Common myeloid progenitor, CD34-positive (primary cell): ENCODE measurements at regions not wholly inside any gene's neighbourhood (a gene's known extent, or its start where the extent isn't known, plus 50 kb on each side); places are given as distances from the start of the nearest gene placed in this dataset.

Source experiments
- CTCF ChIA-PET: fragments of 350-600 bp; sonication (Branson Sonifier 250); formaldehyde crosslinking; loops from one replicate; lab custom pipeline; 2021; ENCODE audit warnings: antibody characterized with exemption; lab: Charles Lee
- POLR2A ChIA-PET: fragments of 350-600 bp; sonication (Branson Sonifier 250); formaldehyde crosslinking; loops from one replicate; lab custom pipeline; 2021; ENCODE audit warnings: antibody characterized with exemption; lab: Charles Lee
- DNase-seq, 3 donors: peaks; one replicate each; pipeline versions ENCODE4 v3.0.0 to v3.0.0-alpha.2; 2013
- H3K27ac ChIP-seq, 2 experiments: 1 replicate in 1 of 2; 2 replicates in 1 of 2; pipeline ENCODE4 v1.7.0; 2013; ENCODE audit warnings: inconsistent platforms in 2 of 2, low read length in 2 of 2, mild to moderate bottlenecking in 2 of 2, low read depth in 1 of 2, moderate library complexity in 1 of 2; ENCODE audit not compliant: severe bottlenecking in 2 of 2, insufficient read depth in 1 of 2, poor library complexity in 1 of 2
- H3K27me3 ChIP-seq, 5 experiments: replicated peaks in 2 of 5; 1 replicate in 3 of 5; 2 replicates in 2 of 5; pipeline versions ENCODE4 v1.6.1 to v1.7.0; 2013; ENCODE audit warnings: low read length in 4 of 5, mild to moderate bottlenecking in 2 of 5, moderate library complexity in 2 of 5, inconsistent platforms in 1 of 5; ENCODE audit not compliant: insufficient read depth in 5 of 5, control insufficient read depth in 4 of 5
- H3K36me3 ChIP-seq, 4 experiments: 1 replicate in 2 of 4; 2 replicates in 2 of 4; pipeline versions ENCODE4 v1.6.1 to v1.7.0; 2013; ENCODE audit warnings: low read length in 3 of 4, control low read depth in 1 of 4, mild to moderate bottlenecking in 1 of 4; ENCODE audit not compliant: control insufficient read depth in 4 of 4, insufficient read depth in 4 of 4
- H3K4me1 ChIP-seq, 4 experiments: 1 replicate in 3 of 4; 2 replicates in 1 of 4; pipeline versions ENCODE4 v1.6.1 to v1.7.1; 2013; ENCODE audit warnings: low read length in 3 of 4, mild to moderate bottlenecking in 3 of 4, control low read depth in 1 of 4, inconsistent platforms in 1 of 4, moderate library complexity in 1 of 4; ENCODE audit not compliant: control insufficient read depth in 4 of 4, insufficient read depth in 4 of 4; ENCODE audit errors: control extremely low read depth in 1 of 4
- H3K4me3 ChIP-seq, 7 experiments: 1 replicate in 4 of 7; 2 replicates in 3 of 7; pipeline versions ENCODE4 v1.5.1 to v1.7.0; 2013; ENCODE audit warnings: mild to moderate bottlenecking in 7 of 7, low read length in 6 of 7, moderate library complexity in 6 of 7, inconsistent platforms in 2 of 7, low read depth in 2 of 7, control low read depth in 1 of 7; ENCODE audit not compliant: insufficient read depth in 4 of 7, control insufficient read depth in 1 of 7; ENCODE audit errors: extremely low read depth in 1 of 7
- H3K9me3 ChIP-seq, 5 experiments: 1 replicate in 4 of 5; 2 replicates in 1 of 5; pipeline versions ENCODE4 v1.6.1 to v1.7.1; 2013; ENCODE audit warnings: low read length in 4 of 5, mild to moderate bottlenecking in 2 of 5, inconsistent platforms in 1 of 5, low read depth in 1 of 5, moderate library complexity in 1 of 5; ENCODE audit not compliant: control insufficient read depth in 4 of 5, insufficient read depth in 2 of 5; ENCODE audit errors: control extremely low read depth in 1 of 5
- WGBS: methylation state at CpG from one replicate; pipeline ENCODE4 v1.1.5; 2013; ENCODE audit not compliant: insufficient coverage; 5-methylcytosine and 5-hydroxymethylcytosine counted together

DNA sequence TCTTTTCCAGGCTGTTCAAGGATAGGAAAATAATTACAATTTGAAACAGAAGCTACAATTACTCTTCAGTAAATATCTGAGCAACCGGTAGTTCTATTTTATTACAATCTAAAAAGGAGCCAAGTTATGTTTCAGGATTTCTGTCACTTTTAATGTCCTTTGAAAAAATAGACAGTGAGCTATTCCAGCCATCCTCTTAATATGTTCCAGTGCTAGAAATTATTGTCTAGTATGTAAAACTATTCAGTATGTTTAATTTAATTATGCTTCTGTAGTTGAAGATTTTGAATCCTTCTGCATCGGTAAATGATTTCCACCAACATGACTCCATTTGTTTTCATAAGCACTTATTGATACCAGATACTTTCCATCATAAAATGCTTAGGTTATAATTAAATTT, 129.6 kb upstream of the SEMA3D start:
- no peaks in the 10 kb centered on the region for H3K27me3 ChIP-seq
- POLR2A ChIA-PET: no interaction called here
- no peaks in the 10 kb centered on the region for H3K9me3 ChIP-seq
- WGBS: no CpG with 5 or more reads among the region's 2 CpGs
- H3K4me1 ChIP-seq: no peaks in the 10 kb centered on the region
- no peak overlapping the region for H3K4me3 ChIP-seq
- H3K36me3 ChIP-seq: no peaks in the 10 kb centered on the region
- CTCF ChIA-PET: no interaction called here
- DNase-seq: no peak
- H3K27ac ChIP-seq: no peak overlapping the region

DNA sequence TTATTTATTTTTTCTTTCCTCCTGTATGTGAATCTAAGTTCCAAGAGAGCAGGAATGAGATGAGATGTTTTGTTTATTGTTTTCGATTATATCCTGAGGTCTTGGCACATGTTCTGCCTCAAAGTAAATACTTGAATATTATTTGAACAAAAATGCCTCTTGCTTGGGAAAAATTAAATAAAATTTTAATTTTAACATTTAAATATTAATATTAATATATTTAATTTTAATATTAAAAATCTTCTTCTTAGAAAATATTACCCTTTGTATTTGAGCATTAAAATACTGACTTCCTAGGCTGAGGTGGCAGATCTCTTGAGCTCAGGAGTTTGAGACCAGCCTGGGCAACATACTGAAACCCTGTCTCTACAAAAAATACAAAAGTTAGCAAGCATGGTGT, 123.4 kb upstream of the SEMA3D start:
- Histone ChIP-seq H3K27me3 (no peaks in the 10 kb centered on the region), H3K4me1 (no peaks in the 10 kb centered on the region), H3K4me3 (no peak overlapping the region), H3K36me3 (no peaks in the 10 kb centered on the region), H3K9me3 (no peaks in the 10 kb centered on the region), H3K27ac (no peak overlapping the region)
- POLR2A ChIA-PET: no interaction called here
- CTCF ChIA-PET: no interaction called here
- no CpG with 5 or more reads among the region's 1 CpG for WGBS
- DNase-seq: no peak

DNA sequence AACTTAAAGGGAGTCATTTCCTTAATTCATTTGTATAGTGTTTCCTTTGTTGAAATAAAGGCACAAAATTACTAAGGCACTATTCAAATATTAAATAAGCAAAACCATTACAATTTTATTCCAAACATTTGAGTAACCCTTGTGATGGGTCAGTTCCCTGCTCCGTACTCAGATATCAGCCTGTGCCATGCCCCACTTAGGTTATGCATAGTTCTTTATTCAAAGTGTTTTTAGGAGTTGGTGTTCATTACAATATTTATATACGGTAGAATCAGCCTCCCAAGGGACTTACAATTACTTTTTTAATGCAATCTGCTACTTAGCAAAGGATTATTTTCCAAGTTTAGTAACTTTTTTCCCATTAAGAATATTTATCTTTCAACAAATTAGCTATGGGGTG, 119.3 kb upstream of the SEMA3D start:
- no CpG with 5 or more reads among the region's 2 CpGs for WGBS
- ChIA-PET CTCF (no interaction called here), POLR2A (no interaction called here)
- Histone ChIP-seq H3K36me3 (no peaks in the 10 kb centered on the region), H3K27ac (no peak overlapping the region), H3K9me3 (no peaks in the 10 kb centered on the region), H3K4me1 (no peaks in the 10 kb centered on the region), H3K27me3 (no peaks in the 10 kb centered on the region), H3K4me3 (no peak overlapping the region)
- no peak for DNase-seq

GRCh38 chr7:85294176-85294575, 107.3 kb upstream of the SEMA3D start:
- POLR2A ChIA-PET: interaction anchor here (0.6 kb wide), 1 partner anchor 97 kb away, joined by 3 read pairs; no protein-coding TSS in a partner anchor
- Histone ChIP-seq H3K27ac (no peak overlapping the region), H3K9me3 (no peaks in the 10 kb centered on the region), H3K36me3 (no peaks in the 10 kb centered on the region), H3K27me3 (no peaks in the 10 kb centered on the region), H3K4me1 (peaks cover 2 to 9% (median 3%) of the 10 kb centered on the region in 4 experiments), H3K4me3 (no peak overlapping the region)
- DNase-seq: no peak
- 100% methylated on average over 1 of the region's 3 CpGs for WGBS
- CTCF ChIA-PET: no interaction called here

- DNase-seq: peak in 2 of 3 donors; percentile 24 to 27
- H3K27me3 ChIP-seq: no peaks in the 10 kb centered on the region
- no peaks in the 10 kb centered on the region for H3K36me3 ChIP-seq
- CTCF ChIA-PET: interaction anchor here (0.6 kb wide), 1 partner anchor 1662 kb away, joined by 3 read pairs; no protein-coding TSS in a partner anchor
- H3K4me1 ChIP-seq: peaks cover 2 to 9% (median 3%) of the 10 kb centered on the region in 4 experiments
- H3K9me3 ChIP-seq: no peaks in the 10 kb centered on the region
- H3K4me3 ChIP-seq: no peak overlapping the region
- POLR2A ChIA-PET: no interaction called here
- no peak overlapping the region for H3K27ac ChIP-seq
Measured at GRCh38 chr7:85292908-85293576, 106.2 kb upstream of the SEMA3D start.

DNA sequence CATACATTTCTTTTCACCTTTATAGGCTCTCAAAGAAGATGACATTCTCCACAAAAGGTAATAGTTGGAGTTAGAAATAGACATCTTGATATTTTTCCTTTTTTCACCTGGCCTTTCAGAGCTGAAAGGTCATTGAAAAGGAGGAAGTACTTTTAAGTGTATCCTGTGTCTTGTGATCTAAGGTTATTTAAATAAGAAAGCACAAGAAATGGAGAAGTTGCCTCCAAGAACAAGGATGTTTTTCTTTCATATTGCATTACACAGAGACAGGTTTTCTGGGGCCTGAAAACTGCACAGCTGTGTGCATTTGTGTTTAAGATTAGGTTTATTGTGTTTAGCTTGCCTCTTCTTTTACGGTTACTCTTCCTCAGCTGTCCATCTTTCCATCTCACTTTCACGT, 103.4 kb upstream of the SEMA3D start:
- peak in 2 of 3 donors; percentile 24 to 35 for DNase-seq
- H3K27me3 ChIP-seq: no peaks in the 10 kb centered on the region
- H3K9me3 ChIP-seq: no peaks in the 10 kb centered on the region
- no peaks in the 10 kb centered on the region for H3K36me3 ChIP-seq
- H3K4me3 ChIP-seq: no peak overlapping the region
- no CpG with 5 or more reads among the region's 2 CpGs for WGBS
- no peak overlapping the region for H3K27ac ChIP-seq
- ChIA-PET POLR2A (no interaction called here), CTCF (no interaction called here)
- peaks cover 2 to 9% (median 3%) of the 10 kb centered on the region in 4 experiments for H3K4me1 ChIP-seq

GRCh38 chr7:85289279-85289678, 102.4 kb upstream of the SEMA3D start:
- ChIA-PET POLR2A (no interaction called here), CTCF (no interaction called here)
- no peak for DNase-seq
- 80% methylated on average over 1 of the region's 4 CpGs for WGBS
- H3K27me3 ChIP-seq: no peaks in the 10 kb centered on the region
- H3K4me3 ChIP-seq: no peak overlapping the region
- peaks cover 2 to 9% (median 3%) of the 10 kb centered on the region in 4 experiments for H3K4me1 ChIP-seq
- no peaks in the 10 kb centered on the region for H3K36me3 ChIP-seq
- no peaks in the 10 kb centered on the region for H3K9me3 ChIP-seq
- H3K27ac ChIP-seq: no peak overlapping the region
